ENCODE measurements at regions not wholly inside any gene's neighbourhood (a gene's known extent, or its start where the extent isn't known, plus 50 kb on each side); places are given as distances from the start of the nearest gene placed in this dataset.
"Not testable (repeated sequence)": the region's sequence is repeated elsewhere in the genome, so short reads cannot be mapped to it uniquely, and the experiment has no call there.

DNA sequence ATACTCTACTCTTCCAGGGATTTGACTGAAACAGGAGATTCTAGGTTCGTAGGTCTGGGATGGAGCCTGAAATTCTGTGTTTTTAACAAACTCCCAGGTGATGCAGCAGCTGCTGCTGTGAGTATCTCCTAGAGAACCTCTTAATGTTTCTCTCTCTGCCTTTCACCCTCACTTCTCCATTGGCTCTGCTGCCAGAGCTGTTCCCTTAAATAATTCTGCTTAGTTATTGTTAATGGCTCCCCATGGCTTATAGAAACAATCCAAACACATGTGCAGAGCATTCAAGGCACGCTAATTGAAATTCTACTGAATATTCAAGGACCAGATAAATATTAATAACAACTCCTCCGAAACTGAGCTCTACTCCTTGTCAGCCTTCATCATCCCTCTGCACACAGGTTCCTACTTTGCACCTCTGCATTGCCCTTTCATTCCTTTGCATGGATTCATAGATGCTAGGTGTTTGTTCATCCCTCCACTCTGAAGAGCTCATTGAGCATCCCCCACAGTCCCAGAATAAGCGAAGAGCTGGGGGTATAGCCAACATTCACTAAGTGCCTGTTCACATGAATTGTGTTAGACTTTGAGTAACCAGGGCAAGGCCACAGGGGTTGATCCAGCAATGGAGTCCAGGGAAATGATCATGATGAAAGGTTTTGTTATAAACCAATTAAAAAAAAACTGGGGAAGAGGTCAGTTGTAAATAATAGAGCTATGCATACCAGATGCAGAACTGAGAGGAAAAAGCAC lies 488.4 kb upstream of the JAG1 start:
- Mint-ChIP-seq H3K9me3 (no peaks in the 10 kb centered on the region), H3K4me3 (no peak overlapping the region), H3K4me1 (ENCODE audit: low read depth) (no peaks in the 10 kb centered on the region), H3K27me3 (ENCODE audit: insufficient read depth) (no peaks in the 10 kb centered on the region), H3K27ac (no peak overlapping the region), H3K36me3 (ENCODE audit: low read depth) (no peaks in the 10 kb centered on the region)
- intact Hi-C loops (cut with micrococcal nuclease): no loop called here
- no peak for DNase-seq (ENCODE audit: low spot score)

DNA sequence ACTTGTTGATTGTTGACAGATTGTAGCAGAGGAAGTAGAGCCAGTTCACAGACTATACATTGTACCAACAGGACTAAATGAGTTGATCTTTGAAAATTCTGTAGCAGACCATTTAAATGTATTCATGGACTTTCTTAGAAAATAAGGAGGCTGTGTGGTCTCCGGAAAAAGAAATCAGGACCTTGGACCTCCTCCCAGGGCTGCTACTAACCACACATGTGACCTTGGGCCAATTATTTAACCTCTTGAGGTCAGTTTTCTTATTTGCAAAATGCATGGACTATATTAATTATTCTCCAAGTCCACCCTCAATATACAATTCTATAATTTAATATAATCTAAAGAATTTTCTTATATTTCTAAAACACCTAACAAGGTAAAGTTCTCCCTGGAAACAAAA lies 492.0 kb upstream of the JAG1 start:
- Mint-ChIP-seq H3K27ac (no peak overlapping the region), H3K4me1 (ENCODE audit: low read depth) (no peaks in the 10 kb centered on the region), H3K9me3 (no peaks in the 10 kb centered on the region), H3K27me3 (ENCODE audit: insufficient read depth) (peaks cover 1% of the 10 kb centered on the region), H3K4me3 (no peak overlapping the region), H3K36me3 (ENCODE audit: low read depth) (no peaks in the 10 kb centered on the region)
- no peak for DNase-seq (ENCODE audit: low spot score)
- intact Hi-C loops (cut with micrococcal nuclease): no loop called here

DNA sequence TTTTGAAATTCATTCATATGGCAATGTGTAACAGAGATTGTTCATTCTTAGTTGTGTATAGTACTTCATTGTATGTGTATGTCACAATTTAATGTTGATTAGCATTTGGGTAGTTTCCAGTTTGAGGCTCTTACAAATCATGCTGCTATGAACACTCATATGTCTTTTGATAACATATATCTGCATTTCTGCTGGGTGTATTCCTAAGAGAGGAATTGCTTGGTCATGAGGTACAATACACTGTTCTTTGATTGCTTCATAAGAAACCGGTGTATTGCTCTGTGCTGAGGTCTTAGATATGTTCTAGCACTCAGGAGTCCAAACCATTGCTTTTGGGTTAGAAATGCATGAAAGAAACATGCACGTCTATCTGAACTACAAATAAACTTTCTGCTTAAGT lies 492.9 kb upstream of the JAG1 start:
- intact Hi-C loops (cut with micrococcal nuclease): no loop called here
- no peaks in the 10 kb centered on the region for H3K36me3 Mint-ChIP-seq (ENCODE audit: low read depth)
- H3K9me3 Mint-ChIP-seq: no peaks in the 10 kb centered on the region
- no peak for DNase-seq (ENCODE audit: low spot score)
- H3K27ac Mint-ChIP-seq: no peak overlapping the region
- H3K4me3 Mint-ChIP-seq: no peak overlapping the region
- no peaks in the 10 kb centered on the region for H3K4me1 Mint-ChIP-seq (ENCODE audit: low read depth)
- peaks cover 1% of the 10 kb centered on the region for H3K27me3 Mint-ChIP-seq (ENCODE audit: insufficient read depth)

DNA sequence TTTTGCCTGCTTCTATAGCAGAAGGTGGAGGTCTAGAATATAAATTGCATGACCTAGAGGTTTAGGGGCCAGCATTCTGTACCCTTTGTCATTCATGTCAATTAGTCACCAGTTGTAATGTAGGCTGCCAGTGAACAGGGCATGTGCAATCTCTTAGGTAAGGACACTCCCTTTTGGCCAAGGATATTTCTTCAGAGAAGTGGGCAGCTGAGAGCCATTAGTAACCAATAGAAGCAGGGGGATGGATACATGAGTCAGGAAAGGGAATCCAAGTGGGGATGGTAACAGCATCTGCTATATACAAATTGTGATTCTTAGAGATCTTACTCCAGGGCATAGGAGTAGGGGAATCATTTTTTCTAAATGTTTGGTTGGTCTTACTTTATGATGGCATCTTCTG lies 494.2 kb upstream of the JAG1 start:
- intact Hi-C loops (cut with micrococcal nuclease): no loop called here
- Mint-ChIP-seq H3K27ac (no peak overlapping the region), H3K9me3 (no peaks in the 10 kb centered on the region), H3K4me3 (no peak overlapping the region), H3K27me3 (ENCODE audit: insufficient read depth) (peaks cover 1% of the 10 kb centered on the region), H3K4me1 (ENCODE audit: low read depth) (no peaks in the 10 kb centered on the region), H3K36me3 (ENCODE audit: low read depth) (no peaks in the 10 kb centered on the region)
- no peak for DNase-seq (ENCODE audit: low spot score)

DNA sequence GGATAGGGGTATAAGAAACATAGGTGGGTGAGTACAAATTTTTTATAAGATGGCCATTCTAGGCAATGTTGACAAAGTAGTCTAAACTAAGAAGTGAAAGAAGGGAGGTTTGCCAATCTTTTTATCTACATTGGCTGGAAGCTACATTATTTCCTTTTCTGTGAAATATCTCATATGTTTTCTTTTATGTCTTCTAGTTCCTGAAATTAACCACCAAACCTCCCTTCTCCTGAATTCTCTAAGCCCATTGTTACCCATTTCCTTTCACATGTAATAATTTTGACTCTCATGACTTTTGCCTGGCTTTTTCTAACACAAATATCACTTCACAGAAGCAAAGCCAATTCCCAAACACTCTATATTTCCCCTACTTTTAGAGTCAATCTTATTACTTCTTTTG lies 496.2 kb upstream of the JAG1 start:
- H3K4me3 Mint-ChIP-seq: no peak overlapping the region
- no peaks in the 10 kb centered on the region for H3K4me1 Mint-ChIP-seq (ENCODE audit: low read depth)
- intact Hi-C loops (cut with micrococcal nuclease): no loop called here
- DNase-seq (ENCODE audit: low spot score): no peak
- H3K9me3 Mint-ChIP-seq: no peaks in the 10 kb centered on the region
- peaks cover 1% of the 10 kb centered on the region for H3K27me3 Mint-ChIP-seq (ENCODE audit: insufficient read depth)
- H3K36me3 Mint-ChIP-seq (ENCODE audit: low read depth): no peaks in the 10 kb centered on the region
- no peak overlapping the region for H3K27ac Mint-ChIP-seq

GRCh38 chr20:11170565-11170964 lies 496.8 kb upstream of the JAG1 start:
- H3K9me3 Mint-ChIP-seq: no peaks in the 10 kb centered on the region
- no peak overlapping the region for H3K27ac Mint-ChIP-seq
- no peak for DNase-seq (ENCODE audit: low spot score)
- intact Hi-C loops (cut with micrococcal nuclease): no loop called here
- no peak overlapping the region for H3K4me3 Mint-ChIP-seq
- H3K4me1 Mint-ChIP-seq (ENCODE audit: low read depth): no peaks in the 10 kb centered on the region
- peaks cover 1% of the 10 kb centered on the region for H3K27me3 Mint-ChIP-seq (ENCODE audit: insufficient read depth)
- H3K36me3 Mint-ChIP-seq (ENCODE audit: low read depth): no peaks in the 10 kb centered on the region

DNA sequence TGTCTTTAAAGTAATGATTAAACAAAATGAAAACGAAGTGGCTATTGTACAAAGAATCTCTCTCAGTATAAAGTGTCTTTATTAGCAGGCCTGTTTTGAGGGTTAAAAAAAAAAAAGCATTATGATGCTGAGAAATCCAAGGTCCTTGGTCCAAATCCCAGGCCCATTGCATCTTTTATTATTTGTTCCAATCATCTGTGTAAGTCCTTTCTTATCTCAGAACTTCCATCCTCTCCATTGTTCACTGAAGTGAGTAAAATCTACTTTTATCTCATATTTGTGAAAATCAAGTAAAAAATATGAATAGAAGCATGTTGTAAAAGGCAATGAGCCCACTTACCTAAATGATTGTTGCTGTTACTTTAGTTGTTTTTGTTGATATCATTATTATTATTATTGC lies 499.1 kb upstream of the JAG1 start:
- Mint-ChIP-seq H3K4me3 (no peak overlapping the region), H3K9me3 (no peaks in the 10 kb centered on the region), H3K27me3 (ENCODE audit: insufficient read depth) (peaks cover 1% of the 10 kb centered on the region), H3K36me3 (ENCODE audit: low read depth) (no peaks in the 10 kb centered on the region), H3K4me1 (ENCODE audit: low read depth) (no peaks in the 10 kb centered on the region), H3K27ac (no peak overlapping the region)
- DNase-seq (ENCODE audit: low spot score): no peak
- intact Hi-C loops (cut with micrococcal nuclease): no loop called here

DNA sequence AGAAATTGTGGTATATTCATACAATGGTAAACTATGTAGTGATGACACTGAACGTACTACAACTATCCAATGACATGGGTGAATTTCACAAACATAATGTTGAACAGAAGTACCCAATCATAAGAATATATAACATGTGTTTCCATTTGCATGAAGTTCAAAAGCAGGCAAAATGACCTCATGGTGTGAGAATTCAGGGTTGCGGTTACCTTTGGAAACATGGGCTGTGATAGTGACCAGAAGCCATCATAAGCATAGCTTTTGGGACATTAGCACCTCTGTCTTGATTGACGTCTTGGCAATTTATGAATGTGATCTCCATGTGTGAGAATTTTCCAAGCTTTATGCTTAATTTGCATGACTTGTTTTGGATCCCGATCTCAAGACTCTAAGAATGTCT lies 500.1 kb upstream of the JAG1 start:
- Mint-ChIP-seq H3K4me3 (no peak overlapping the region), H3K36me3 (ENCODE audit: low read depth) (no peaks in the 10 kb centered on the region), H3K27me3 (ENCODE audit: insufficient read depth) (peaks cover 1% of the 10 kb centered on the region), H3K4me1 (ENCODE audit: low read depth) (no peaks in the 10 kb centered on the region), H3K27ac (no peak overlapping the region), H3K9me3 (no peaks in the 10 kb centered on the region)
- intact Hi-C loops (cut with micrococcal nuclease): no loop called here
- DNase-seq (ENCODE audit: low spot score): no peak

DNA sequence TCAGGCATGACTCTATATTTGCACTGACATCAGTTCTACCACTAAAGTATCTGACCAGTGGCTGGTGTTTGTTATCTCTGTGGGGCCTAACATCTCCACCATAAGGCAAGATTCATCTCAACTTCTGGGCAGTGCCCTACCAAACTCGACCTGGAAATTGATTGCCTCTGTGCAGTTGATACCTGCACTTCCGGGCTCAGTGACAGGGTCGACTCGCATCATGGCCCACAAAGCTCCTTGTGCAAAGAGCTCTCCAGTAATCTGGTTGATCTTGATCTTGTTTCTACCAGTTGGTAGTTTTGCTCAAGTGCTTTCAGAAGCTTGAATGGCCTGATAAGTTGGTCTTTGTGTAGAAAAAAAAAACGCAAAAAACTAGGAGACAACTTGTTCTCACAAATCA lies 501.1 kb upstream of the JAG1 start:
- DNase-seq (ENCODE audit: low spot score): no peak
- intact Hi-C loops (cut with micrococcal nuclease): no loop called here
- Mint-ChIP-seq H3K4me1 (ENCODE audit: low read depth) (no peaks in the 10 kb centered on the region), H3K27me3 (ENCODE audit: insufficient read depth) (no peaks in the 10 kb centered on the region), H3K36me3 (ENCODE audit: low read depth) (no peaks in the 10 kb centered on the region), H3K27ac (no peak overlapping the region), H3K4me3 (no peak overlapping the region), H3K9me3 (no peaks in the 10 kb centered on the region)

DNA sequence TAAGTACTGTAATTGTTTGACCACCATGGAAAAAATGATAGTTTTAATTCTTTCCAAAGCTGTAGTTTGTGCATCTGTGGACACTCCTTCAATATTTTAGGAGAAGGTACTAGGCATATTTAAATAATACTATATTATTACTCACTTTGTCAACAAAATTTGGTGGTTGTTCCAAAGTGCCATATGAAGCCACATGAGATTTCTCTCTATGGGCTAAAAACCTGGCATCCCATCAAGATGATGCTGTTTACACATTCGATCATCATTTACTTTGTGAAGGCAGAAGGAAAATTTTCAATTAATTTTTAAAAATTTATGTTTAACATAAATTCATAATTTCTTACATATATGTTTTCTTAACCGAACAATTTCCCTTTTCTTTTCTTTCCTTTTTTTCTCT lies 502.6 kb upstream of the JAG1 start:
- no peaks in the 10 kb centered on the region for H3K4me1 Mint-ChIP-seq (ENCODE audit: low read depth)
- no peak for DNase-seq (ENCODE audit: low spot score)
- H3K27ac Mint-ChIP-seq: no peak overlapping the region
- H3K9me3 Mint-ChIP-seq: no peaks in the 10 kb centered on the region
- intact Hi-C loops (cut with micrococcal nuclease): no loop called here
- no peaks in the 10 kb centered on the region for H3K27me3 Mint-ChIP-seq (ENCODE audit: insufficient read depth)
- H3K4me3 Mint-ChIP-seq: no peak overlapping the region
- H3K36me3 Mint-ChIP-seq (ENCODE audit: low read depth): no peaks in the 10 kb centered on the region

DNA sequence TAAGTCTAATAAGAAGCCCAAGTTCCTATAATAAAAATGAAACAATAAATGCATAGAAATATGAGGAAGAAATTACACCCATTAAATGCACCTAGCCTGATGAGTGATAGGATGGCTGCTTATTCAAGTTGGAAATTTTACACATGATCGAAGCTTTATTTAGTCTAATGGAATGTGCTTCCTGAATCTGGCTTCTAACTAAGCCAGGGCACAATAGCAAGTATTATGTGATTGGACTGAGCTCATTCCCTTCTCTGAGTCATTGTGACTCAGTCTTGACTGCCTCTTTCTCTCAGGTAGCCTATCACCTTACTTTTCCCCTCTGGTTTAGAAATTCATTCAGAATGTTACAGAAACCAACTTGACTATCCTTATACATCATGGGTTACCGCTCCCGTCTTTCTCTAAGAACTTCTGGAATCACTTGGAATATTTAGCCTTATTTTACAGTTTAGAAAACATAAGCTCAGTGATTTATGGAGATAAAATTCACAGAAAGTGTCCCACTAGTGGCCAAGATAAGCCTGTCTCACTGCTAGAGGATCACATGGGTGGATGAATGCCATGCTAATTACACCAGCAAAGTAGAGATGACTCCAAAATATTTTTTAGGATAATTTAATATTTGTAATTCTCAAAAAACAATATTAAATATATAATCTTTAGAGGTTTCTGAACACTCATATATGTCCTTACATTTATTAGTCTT lies 505.3 kb upstream of the JAG1 start:
- Mint-ChIP-seq H3K36me3 (ENCODE audit: low read depth) (no peaks in the 10 kb centered on the region), H3K4me3 (no peak overlapping the region), H3K27ac (no peak overlapping the region), H3K4me1 (ENCODE audit: low read depth) (no peaks in the 10 kb centered on the region), H3K27me3 (ENCODE audit: insufficient read depth) (no peaks in the 10 kb centered on the region), H3K9me3 (no peaks in the 10 kb centered on the region)
- intact Hi-C loops (cut with micrococcal nuclease): no loop called here
- DNase-seq (ENCODE audit: low spot score): no peak

GRCh38 chr20:11180186-11180585 lies 506.4 kb upstream of the JAG1 start:
- Mint-ChIP-seq H3K4me3 (no peak overlapping the region), H3K4me1 (ENCODE audit: low read depth) (no peaks in the 10 kb centered on the region), H3K9me3 (no peaks in the 10 kb centered on the region), H3K36me3 (ENCODE audit: low read depth) (no peaks in the 10 kb centered on the region), H3K27ac (no peak overlapping the region), H3K27me3 (ENCODE audit: insufficient read depth) (no peaks in the 10 kb centered on the region)
- no peak for DNase-seq (ENCODE audit: low spot score)
- intact Hi-C loops (cut with micrococcal nuclease): no loop called here

- H3K36me3 Mint-ChIP-seq (ENCODE audit: low read depth); H3K4me3 Mint-ChIP-seq; H3K27me3 Mint-ChIP-seq (ENCODE audit: insufficient read depth); intact Hi-C loops (cut with micrococcal nuclease); H3K9me3 Mint-ChIP-seq; H3K27ac Mint-ChIP-seq; H3K4me1 Mint-ChIP-seq (ENCODE audit: low read depth); DNase-seq (ENCODE audit: low spot score): not testable (repeated sequence)
Observed at GRCh38 chr20:11181129-11181528, 507.3 kb upstream of the JAG1 start.

DNA sequence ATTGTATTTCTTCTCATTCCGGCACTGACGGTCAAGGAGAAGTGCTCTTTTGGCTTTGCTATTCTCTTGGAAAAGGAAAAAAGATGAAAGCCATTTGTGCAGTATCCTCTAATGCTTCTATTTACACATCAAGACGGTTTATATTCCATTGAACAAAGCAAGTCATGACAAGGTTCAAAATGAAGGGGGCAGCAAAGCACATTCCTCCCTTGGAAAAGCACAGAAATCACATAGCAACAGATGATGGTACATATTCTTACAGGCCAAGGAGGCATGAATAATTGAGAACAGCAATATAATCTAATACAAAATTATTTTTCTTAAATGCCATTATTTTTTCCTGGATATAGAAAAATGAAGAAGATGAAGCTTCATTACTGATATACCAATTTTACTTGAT lies 508.2 kb upstream of the JAG1 start:
- no peak for DNase-seq (ENCODE audit: low spot score)
- intact Hi-C loops (cut with micrococcal nuclease): no loop called here
- H3K27ac Mint-ChIP-seq: no peak overlapping the region
- no peaks in the 10 kb centered on the region for H3K4me1 Mint-ChIP-seq (ENCODE audit: low read depth)
- H3K4me3 Mint-ChIP-seq: no peak overlapping the region
- H3K9me3 Mint-ChIP-seq: no peaks in the 10 kb centered on the region
- no peaks in the 10 kb centered on the region for H3K36me3 Mint-ChIP-seq (ENCODE audit: low read depth)
- no peaks in the 10 kb centered on the region for H3K27me3 Mint-ChIP-seq (ENCODE audit: insufficient read depth)

Data from activated T-helper 1 cell treated with anti-CD3 and anti-CD28 coated beads, Interleukin-12 subunit alpha, Interleukin-12 subunit beta, Interleukin-2, Interleukin-4 antibody, amounts not matched to agents 30 ng/mL and 10 ng/mL and 1 ng/mL, durations not matched to agents 14 hours and 24 hours and 36 hours (primary cell).